D341Med (cell line): ENCODE measurements at regions not wholly inside any gene's neighbourhood (a gene's known extent, or its start where the extent isn't known, plus 50 kb on each side); places are given as distances from the start of the nearest gene placed in this dataset.
"Not testable (repeated sequence)": the region's sequence is repeated elsewhere in the genome, so short reads cannot be mapped to it uniquely, and the experiment has no call there.

Source experiments
- DNase-seq: peaks from one replicate; pipeline ENCODE4 v3.0.0; 2012; ENCODE audit warnings: low spot score

GRCh38 chr1:238745069-238745468 lies 641.3 kb upstream of the CHRM3 start:
- DNase-seq, result no peak

GRCh38 chr1:238738892-238739291 lies 647.5 kb upstream of the CHRM3 start:
- no peak for DNase-seq

GRCh38 chr1:238727670-238728069 lies 658.7 kb upstream of the CHRM3 start:
- no peak for DNase-seq

GRCh38 chr1:238722812-238723211 lies 663.6 kb upstream of the CHRM3 start:
- DNase-seq, result no peak

DNA sequence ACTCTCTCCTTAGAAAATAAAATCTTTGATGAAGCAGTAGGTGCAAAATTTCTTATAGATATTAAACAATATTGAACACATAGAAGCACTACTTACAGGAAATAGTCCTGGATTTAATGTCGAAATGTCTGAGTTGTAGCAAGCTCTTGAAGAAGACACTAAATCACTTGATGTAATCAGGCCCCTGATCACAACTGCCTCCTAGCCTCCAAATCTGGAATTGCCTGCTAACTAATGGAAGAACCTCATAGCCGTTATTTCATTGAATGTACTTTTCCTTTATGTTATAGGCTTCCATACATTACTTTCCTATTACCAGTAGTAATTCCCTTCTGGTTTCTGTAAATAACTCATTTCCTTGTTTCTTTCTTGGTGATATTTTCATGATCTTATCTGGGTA lies 675.7 kb upstream of the CHRM3 start:
- no peak for DNase-seq

DNA sequence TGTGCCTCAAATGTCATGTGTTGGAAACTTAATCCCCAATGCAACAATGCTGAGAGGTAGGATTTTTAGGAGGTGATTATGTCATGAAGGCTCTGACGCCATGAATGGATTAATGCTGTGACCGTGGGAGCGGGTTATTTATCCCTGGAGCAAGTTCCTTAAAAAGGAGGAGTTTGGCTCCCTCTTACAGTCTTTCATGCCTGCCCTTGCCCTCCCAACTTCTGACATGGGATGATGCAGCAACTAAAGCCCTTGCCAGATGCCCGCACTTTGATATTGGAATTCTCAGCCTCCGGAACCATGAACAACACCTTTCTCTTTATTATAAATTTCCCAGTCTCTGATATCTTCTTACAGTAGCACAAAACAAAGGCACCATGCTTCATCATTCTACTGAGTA lies 685.3 kb upstream of the CHRM3 start:
- DNase-seq, result no peak

GRCh38 chr1:238690415-238690814 lies 696.0 kb upstream of the CHRM3 start:
- DNase-seq, result peak; percentile 30

DNA sequence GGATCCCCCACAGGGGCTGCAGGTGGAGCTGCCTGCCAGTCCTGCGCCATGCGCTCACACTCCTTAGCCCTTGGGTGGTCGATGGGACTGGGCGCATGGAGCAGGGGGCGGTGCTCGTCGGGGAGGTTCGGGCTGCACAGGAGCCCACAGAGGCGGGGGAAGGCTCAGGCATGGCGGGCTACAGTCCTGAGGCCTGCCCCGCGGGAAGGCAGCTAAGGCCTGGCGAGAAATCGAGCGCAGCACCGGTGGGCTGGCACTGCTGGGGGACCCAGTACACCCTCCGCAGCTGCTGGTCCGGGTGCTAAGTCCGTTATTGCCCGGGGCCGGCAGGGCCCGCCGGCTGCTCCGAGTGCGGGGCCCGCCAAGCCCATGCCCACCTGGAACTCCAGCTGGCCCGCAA lies 701.8 kb upstream of the CHRM3 start:
- not testable (repeated sequence) for DNase-seq

DNA sequence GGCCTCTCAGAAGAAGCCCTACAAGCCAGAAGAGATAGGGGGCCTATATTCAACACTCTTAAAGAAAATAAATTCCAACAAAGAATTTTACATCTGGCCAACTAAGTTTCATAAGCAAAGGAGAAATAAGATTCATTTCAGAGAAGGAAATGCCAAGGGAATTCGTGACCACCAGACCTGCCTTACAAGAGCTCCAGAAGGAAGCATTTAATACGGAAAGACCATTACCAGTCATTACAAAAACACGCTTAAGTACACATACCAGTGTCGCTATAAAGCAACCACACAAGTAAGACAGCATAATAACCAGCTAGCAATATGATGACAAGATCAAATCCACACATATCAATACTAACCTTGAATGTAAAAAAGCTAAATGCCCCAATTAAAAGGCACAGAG lies 704.9 kb upstream of the CHRM3 start:
- no peak for DNase-seq

DNA sequence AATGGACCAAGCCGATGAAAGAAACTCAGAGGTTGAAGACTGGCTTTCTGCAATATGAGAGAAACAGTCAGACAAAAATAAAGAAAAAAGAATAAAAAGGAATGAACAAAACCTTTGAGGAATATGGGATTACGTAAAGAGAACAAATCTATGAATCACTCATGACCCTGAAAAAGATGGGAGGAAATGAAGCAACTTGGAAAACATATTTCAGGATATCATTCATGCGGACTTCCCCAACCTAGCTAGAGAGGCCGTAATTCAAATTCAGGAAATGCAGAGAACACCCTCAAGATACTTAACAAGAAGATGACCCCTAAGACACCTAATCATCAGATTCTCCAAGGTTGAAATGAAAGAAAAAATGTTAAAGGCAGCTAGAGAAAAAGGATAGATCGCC lies 705.3 kb upstream of the CHRM3 start:
- DNase-seq, result no peak

DNA sequence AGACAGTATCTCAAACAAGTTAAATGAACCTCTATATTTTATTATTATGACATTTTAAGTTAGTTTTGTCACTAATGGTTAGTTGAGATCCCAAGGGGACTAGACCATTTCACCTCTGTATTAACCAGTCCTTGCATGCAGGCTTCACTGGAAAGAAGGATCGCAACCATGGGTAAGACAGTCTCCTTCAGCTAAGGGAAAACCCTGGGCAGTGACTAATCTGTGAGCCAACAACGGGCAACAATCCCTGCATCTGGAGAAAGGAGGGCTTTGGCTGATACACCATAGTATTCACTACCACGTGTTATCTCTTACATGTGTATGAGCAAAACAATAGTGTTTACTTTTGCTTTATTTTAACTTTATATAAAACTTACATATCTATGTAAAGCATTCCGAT lies 708.8 kb upstream of the CHRM3 start:
- DNase-seq, result no peak

DNA sequence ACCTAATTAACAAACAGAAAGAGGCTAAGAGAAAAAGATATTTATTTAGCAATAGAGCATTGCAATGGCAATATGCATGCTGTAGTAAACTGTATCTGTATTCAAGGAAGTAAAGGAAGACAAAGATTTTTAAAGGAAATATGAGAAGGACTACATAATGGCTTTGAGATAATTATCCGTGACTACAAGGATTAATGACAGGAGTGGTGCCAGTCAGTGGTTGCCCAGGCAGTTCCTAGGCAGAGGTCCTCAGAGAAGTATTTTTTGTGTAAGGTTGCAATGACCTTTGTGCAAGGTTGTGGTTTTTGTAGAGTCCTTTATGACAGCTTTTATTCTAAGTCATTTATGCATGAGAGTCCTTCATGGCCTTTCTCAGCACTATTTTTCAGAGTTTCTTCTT lies 711.1 kb upstream of the CHRM3 start:
- DNase-seq, result no peak

DNA sequence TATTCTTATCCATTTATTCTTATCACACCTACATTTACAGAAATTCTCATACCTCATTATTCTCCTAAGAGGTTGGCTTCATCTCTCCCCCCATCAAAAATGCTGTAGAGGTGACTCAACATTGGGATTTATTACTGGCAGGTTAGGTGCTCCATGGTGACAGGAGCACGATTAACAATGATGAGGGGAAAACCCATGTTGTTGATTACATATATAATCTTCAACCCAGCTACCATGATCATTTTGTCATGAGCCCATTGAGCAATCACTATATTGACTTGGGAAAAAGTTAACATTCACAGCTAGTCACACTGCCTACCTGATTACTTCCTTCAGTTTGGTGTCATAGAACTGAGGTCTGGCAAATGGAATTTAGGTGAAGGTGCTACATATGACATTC lies 712.1 kb upstream of the CHRM3 start:
- DNase-seq, result no peak

DNA sequence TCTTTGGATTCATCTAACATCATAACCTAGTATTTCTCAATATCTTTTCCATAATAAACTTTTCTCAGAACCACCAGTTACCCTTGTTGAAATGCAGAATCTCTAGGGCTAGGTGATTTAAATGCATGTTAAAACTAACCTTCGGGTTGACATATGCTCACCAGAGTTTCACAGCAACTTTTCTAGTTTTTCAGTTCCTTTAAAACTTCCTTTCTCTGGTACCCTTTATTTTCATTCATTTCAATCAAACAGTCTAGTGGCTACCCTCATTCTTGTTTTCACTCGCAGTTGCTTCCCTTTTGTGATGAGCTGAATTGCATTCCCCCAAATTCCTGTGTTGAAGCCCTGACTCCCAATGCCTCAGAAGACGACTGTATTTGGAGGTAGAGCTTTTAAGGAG lies 712.8 kb upstream of the CHRM3 start:
- DNase-seq, result no peak

GRCh38 chr1:238672806-238673205 lies 713.6 kb upstream of the CHRM3 start:
- DNase-seq, result no peak

DNA sequence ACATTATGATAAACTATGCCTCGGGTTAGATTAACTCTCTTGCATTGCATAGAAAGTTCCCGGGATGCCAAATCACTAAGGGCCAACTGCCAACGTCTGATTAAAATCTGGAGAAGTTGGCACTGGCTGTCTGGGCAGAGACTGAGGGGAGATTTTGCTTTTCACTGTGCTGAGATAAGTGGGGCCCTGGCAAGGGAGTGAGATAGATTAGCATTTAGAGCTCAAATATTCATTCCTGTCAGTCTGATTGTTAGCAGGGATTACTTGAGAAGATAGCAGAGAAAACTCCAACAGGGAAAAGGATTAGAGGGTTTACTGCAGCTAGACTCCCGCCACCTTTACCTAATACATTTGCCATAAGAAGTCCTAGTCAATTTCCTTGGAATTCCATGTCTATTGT lies 714.1 kb upstream of the CHRM3 start:
- DNase-seq, result peak; percentile 85

- DNase-seq, result peak; percentile 72
These were observed 722.2 kb upstream of the CHRM3 start for GRCh38 chr1:238664139-238664538.

- DNase-seq, result no peak
These were observed 725.5 kb upstream of the CHRM3 start for GRCh38 chr1:238660849-238661248.

GRCh38 chr1:238658763-238659162 lies 727.6 kb upstream of the CHRM3 start:
- no peak for DNase-seq

DNA sequence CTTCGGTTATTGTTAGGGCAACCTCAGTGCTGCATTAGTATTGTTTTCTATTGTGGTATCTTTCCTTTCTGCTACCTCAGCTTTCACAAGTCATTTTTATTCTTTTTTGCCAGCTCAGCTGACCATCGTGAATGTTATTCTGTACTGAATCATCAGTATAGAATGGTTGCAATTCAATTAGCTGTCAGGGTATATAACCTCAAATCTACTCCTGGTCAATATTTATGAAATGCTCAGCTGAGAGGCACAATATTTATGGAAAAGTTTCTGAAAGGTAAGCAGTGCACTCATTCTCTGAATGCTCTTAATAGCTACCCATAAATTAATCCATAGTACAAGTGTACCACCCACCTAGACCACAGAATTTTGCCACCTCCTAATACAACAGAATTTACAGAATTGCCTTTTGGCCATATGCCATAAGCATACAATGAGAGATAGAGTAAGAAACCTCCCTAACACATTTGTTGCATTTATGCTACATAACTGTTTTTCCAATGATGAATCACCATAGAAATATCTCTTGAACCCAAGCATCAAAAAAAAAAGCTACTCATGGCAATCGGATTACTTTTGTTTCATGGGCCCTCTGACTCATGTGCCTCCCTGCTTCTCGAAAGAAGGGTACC lies 732.6 kb upstream of the CHRM3 start:
- no peak for DNase-seq

DNA sequence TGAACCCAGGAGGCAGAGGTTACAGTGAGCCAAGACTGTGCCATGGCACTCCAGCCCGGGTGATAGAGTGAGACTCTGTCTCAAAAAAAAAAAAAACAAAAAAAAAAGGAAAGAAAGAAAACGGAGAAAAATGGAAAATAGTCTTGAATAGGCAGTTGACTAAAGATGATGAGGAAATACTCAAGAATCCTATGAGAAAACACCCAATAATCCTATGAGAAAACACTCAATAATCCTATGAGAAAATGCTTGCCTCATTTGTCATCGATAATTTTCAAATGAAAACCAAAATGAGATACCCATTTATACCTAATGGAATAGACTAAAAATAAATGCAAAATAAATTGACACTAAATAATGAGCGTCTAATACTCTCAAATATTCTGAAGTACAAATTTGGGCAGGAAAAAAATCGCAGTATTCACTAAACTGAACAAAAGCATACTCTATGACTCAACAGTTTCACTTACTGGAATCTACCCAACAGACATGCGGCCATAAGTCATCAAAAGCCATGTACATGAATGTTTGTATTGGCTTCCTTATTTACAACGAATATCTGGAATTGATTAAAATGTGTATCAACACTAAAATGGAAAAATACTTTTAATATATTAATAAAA lies 733.9 kb upstream of the CHRM3 start:
- DNase-seq, result no peak

GRCh38 chr1:238649200-238649599 lies 737.2 kb upstream of the CHRM3 start:
- peak; percentile 58 for DNase-seq

DNA sequence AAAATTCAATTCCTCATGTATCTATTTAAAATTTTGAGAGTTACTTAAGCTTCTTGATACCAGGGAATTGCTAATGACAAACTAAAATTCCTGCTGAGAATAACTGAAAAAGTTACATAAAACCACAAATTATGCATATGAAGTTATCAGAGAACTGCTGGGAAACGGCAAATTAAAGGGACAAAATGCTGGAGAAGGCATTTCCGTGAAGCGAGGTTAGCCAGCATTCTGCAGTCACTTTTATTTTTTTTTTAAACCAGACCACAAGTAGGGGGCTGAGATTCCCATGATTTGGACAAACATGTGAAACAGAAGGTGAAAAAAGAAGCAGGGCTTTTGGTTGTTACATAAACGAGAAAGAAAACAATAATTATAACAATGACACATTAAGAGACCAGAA lies 737.6 kb upstream of the CHRM3 start:
- DNase-seq, result no peak

- no peak for DNase-seq
These were observed 738.1 kb upstream of the CHRM3 start for GRCh38 chr1:238648296-238648695.
